Tibial nerve (tissue), 3 donors: ENCODE measurements at regions not wholly inside any gene's neighbourhood (a gene's known extent, or its start where the extent isn't known, plus 50 kb on each side); places are given as distances from the start of the nearest gene placed in this dataset.

Experiments
- POLR2A ChIP-seq, 2 donors: fragments of 450-650 bp; IDR thresholded peaks; one replicate each; pipeline ENCODE4 v1.6.1; 2017; ENCODE audit warnings: antibody characterized with exemption in 2 of 2, mild to moderate bottlenecking in 2 of 2, moderate library complexity in 2 of 2
- TF ChIP-seq, protein P1 (sequence below), 5 experiments: fragments of 200-600 bp in 3 of 5; fragments of 450-650 bp in 2 of 5; sonication (generic) in 3 of 5; IDR thresholded peaks; one replicate each; pipeline ENCODE4 v1.5.1; 2016 to 2019; ENCODE audit warnings: antibody characterized with exemption in 5 of 5, mild to moderate bottlenecking in 3 of 5, moderate library complexity in 2 of 5

DNA sequence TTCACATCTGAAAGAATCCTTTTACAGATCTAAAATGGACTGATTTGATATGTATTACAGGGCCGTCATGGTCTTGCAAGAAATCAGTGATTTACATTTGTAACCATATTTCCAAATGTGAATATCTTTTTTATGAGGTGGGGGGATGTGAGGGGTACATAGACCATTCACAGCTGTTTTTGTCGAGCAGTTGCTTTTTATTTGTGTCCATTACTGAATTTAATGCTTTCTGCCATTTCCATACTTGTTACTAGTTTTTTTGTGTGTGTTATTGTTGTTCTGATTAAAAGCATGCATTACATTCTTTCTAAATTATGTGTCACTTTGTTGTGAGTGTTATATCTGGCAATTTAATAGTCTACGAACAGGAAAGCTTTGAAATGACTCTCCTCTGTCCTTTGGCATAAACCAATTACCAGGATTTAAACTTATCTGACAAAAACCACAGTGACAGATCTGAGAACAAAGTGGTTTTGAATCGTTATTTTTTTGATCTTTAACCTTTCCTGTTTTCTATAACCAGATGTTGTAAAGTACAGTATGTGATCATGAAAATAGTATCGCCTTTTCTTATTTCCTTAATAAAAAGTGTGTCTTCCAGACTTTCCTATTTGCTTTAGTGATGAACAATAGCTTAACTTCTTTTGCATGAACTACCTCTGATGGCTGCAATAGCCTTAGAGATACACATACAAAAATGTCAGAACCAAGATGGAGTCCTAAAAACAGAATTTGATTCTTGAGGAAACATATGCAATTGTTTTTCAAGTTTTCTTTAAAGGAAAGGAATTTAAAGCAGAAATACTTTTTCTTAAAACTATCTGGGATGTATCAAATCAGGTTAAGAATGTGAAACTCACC lies 354.2 kb upstream of the ACVR2A start:
- TF ChIP-seq, protein P1, sequence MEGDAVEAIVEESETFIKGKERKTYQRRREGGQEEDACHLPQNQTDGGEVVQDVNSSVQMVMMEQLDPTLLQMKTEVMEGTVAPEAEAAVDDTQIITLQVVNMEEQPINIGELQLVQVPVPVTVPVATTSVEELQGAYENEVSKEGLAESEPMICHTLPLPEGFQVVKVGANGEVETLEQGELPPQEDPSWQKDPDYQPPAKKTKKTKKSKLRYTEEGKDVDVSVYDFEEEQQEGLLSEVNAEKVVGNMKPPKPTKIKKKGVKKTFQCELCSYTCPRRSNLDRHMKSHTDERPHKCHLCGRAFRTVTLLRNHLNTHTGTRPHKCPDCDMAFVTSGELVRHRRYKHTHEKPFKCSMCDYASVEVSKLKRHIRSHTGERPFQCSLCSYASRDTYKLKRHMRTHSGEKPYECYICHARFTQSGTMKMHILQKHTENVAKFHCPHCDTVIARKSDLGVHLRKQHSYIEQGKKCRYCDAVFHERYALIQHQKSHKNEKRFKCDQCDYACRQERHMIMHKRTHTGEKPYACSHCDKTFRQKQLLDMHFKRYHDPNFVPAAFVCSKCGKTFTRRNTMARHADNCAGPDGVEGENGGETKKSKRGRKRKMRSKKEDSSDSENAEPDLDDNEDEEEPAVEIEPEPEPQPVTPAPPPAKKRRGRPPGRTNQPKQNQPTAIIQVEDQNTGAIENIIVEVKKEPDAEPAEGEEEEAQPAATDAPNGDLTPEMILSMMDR (IDR thresholded peaks at IDR 0.05): no peak
- TF ChIP-seq POLR2A (IDR thresholded peaks at IDR 0.05): no peak
